Liver (tissue), 8 donors: ENCODE measurements at regions not wholly inside any gene's neighbourhood (a gene's known extent, or its start where the extent isn't known, plus 50 kb on each side); places are given as distances from the start of the nearest gene placed in this dataset.
A peak's percentile ranks its signal among the peaks of the same experiment; 100 is the strongest.
"Not testable (repeated sequence)": the region's sequence is repeated elsewhere in the genome, so short reads cannot be mapped to it uniquely, and the experiment has no call there.

ENCODE experiments used
- DNase-seq: peaks from one replicate; pipeline ENCODE4 v3.0.0-alpha.2; 2017; ENCODE audit warnings: low spot score
- H3K27ac ChIP-seq, 2 donors: one replicate each; pipeline ENCODE4 v1.7.0; 2013; ENCODE audit warnings: inconsistent platforms in 2 of 2, low read length in 2 of 2, control low read depth in 1 of 2, low read depth in 1 of 2, mild to moderate bottlenecking in 1 of 2
- H3K27me3 ChIP-seq, 4 donors: one replicate each; pipeline versions ENCODE4 v1.6.1 to v1.7.0; 2013; ENCODE audit warnings: low read length in 3 of 4, inconsistent platforms in 1 of 4, mild to moderate bottlenecking in 1 of 4, moderate library complexity in 1 of 4; ENCODE audit not compliant: control insufficient read depth in 4 of 4, insufficient read depth in 4 of 4
- H3K36me3 ChIP-seq, 4 donors: one replicate each; pipeline versions ENCODE4 v1.6.1 to v1.7.0; 2013; ENCODE audit warnings: low read length in 3 of 4, mild to moderate bottlenecking in 3 of 4, low read depth in 1 of 4, moderate library complexity in 1 of 4; ENCODE audit not compliant: control insufficient read depth in 4 of 4, insufficient read depth in 3 of 4
- H3K4me1 ChIP-seq, 4 donors: one replicate each; pipeline versions ENCODE4 v1.6.1 to v1.7.0; 2013; ENCODE audit warnings: low read length in 3 of 4, mild to moderate bottlenecking in 3 of 4, moderate library complexity in 1 of 4; ENCODE audit not compliant: control insufficient read depth in 4 of 4, insufficient read depth in 4 of 4
- H3K4me3 ChIP-seq, 3 donors: one replicate each; pipeline versions ENCODE4 v1.6.1 to v1.7.0; 2013; ENCODE audit warnings: low read length in 3 of 3, control low read depth in 1 of 3, low read depth in 1 of 3, mild to moderate bottlenecking in 1 of 3
- H3K9ac ChIP-seq, 2 donors: one replicate each; pipeline ENCODE4 v1.7.0; 2013; ENCODE audit warnings: low read length in 2 of 2, mild to moderate bottlenecking in 2 of 2, moderate library complexity in 2 of 2, control low read depth in 1 of 2, low read depth in 1 of 2
- H3K9me3 ChIP-seq, 4 donors: one replicate each; pipeline versions ENCODE4 v1.6.1 to v1.7.0; 2013; ENCODE audit warnings: low read length in 3 of 4; ENCODE audit not compliant: control insufficient read depth in 4 of 4
- EGR1 ChIP-seq, 2 donors: IDR thresholded peaks; 2 replicates each; pipeline ENCODE4 v1.6.1; 2016 to 2018; ENCODE audit warnings: antibody characterized with exemption in 2 of 2, low read depth in 2 of 2
- FOXA1 ChIP-seq: IDR thresholded peaks from 2 replicates; pipeline ENCODE4 v1.6.1; 2016; ENCODE audit warnings: antibody characterized with exemption
- GABPA ChIP-seq, 2 donors: IDR thresholded peaks in 1 of 2; conservative IDR thresholded peaks in 1 of 2; 2 replicates each; pipeline ENCODE4 v1.6.1; 2016; ENCODE audit warnings: antibody characterized with exemption in 2 of 2, mild to moderate bottlenecking in 1 of 2, moderate library complexity in 1 of 2
- JUND ChIP-seq, 2 donors: IDR thresholded peaks; 2 replicates each; pipeline ENCODE4 v1.6.1; 2016; ENCODE audit warnings: antibody characterized with exemption in 2 of 2
- NR2F2 ChIP-seq: IDR thresholded peaks from 2 replicates; pipeline ENCODE4 v1.6.1; 2016; ENCODE audit warnings: antibody characterized with exemption
- RAD21 ChIP-seq, 2 donors: IDR thresholded peaks; 2 replicates each; pipeline ENCODE4 v1.6.1; 2016; ENCODE audit warnings: antibody characterized with exemption in 2 of 2, mild to moderate bottlenecking in 2 of 2
- RXRA ChIP-seq, 2 donors: IDR thresholded peaks; 2 replicates each; pipeline ENCODE4 v1.6.1; 2017 to 2018; ENCODE audit warnings: antibody characterized with exemption in 2 of 2, mild to moderate bottlenecking in 1 of 2
- SP1 ChIP-seq: IDR thresholded peaks from 2 replicates; pipeline ENCODE4 v1.6.1; 2018; ENCODE audit warnings: antibody characterized with exemption, mild to moderate bottlenecking
- YY1 ChIP-seq: IDR thresholded peaks from 2 replicates; pipeline ENCODE4 v1.6.1; 2016; ENCODE audit warnings: antibody characterized with exemption, mild to moderate bottlenecking
- WGBS: extraction: QIAGEN DNeasy Blood & Tissue Kit; methylation state at CpG from one replicate; pipeline ENCODE4 v1.1.7; 2013; 5-methylcytosine and 5-hydroxymethylcytosine counted together
- TF ChIP-seq, protein P1 (sequence below): IDR thresholded peaks from 2 replicates; pipeline ENCODE4 v1.6.1; 2016; ENCODE audit warnings: antibody characterized with exemption
- TF ChIP-seq, protein P2 (sequence below): IDR thresholded peaks from 2 replicates; pipeline ENCODE4 v1.6.1; 2016; ENCODE audit warnings: antibody characterized with exemption, mild to moderate bottlenecking
- TF ChIP-seq, protein P3 (sequence below): fragments of 150-350 bp; IDR thresholded peaks from 2 replicates; pipeline ENCODE4 v1.5.1; 2017; ENCODE audit warnings: improper control_type of control experiment, low read depth, low read length; ENCODE audit not compliant: missing input control
- donor health status: healthy.
- donor health status: healthy.
- donor health status: healthy.
- donor health status: healthy.
- donor health status: healthy.

DNA sequence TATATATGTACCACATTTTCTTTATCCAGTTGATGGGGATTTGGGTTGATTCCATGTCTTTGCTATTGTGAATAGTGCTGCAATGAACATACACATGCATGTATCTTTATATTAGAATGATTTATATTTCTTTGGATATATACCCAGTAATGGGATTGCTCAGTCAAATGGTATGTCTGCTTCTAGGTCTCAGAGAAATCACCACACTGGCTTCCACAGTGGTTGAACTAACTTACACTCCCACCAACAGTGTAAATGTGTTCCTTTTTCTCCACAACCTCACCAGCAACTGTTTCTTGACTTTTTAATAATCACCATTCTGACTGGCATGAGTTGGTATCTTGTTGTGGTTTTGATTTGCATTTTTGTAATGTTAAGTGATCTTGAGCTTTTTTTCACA is 452.2 kb upstream of the FLRT2 start:
- not testable (repeated sequence) for H3K36me3 ChIP-seq, H3K4me1 ChIP-seq, H3K4me3 ChIP-seq, H3K9me3 ChIP-seq, H3K27me3 ChIP-seq, DNase-seq, H3K9ac ChIP-seq, H3K27ac ChIP-seq

DNA sequence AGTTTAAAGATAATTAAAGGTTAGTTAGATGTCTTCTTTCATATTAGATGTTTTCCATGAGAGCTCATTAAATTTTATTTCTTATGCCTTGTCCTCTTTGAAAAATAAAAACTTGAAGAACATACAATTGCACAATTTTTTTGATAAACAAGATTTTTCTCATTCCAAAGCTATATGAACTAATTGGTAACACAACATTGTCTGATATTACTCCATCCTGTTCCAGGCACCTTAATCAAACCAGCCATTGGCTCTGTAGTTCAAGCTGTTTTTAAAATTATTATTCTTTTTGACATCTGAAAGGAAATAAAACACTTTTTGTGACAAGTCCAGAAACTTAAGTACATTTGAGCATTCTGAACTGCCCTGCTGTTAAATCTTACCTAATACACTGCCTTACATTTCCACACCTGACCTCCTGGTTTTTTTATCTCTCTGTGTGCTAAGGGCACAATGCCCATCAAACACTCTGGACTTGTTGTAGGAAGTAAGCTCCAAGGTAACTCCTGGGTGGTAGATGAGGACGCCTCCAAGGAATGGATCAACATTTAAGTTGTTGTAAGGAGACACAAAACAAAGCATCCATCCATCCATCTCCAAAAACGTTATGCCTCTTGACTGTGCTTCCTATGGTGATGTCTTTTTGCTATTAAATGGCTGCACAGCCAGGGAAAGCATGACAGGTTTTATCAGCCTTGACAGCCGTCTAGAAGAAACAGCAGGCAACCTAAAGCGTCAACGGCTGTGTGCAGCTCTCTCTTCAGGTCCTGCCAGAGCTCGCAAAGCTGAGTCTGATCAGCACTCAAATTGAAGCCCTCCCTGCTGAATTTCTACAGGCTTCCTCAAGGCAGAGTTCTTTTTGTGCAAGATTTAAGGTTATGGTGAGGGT is 449.9 kb upstream of the FLRT2 start:
- TF ChIP-seq GABPA (IDR thresholded peaks at IDR 0.05 in 1 of 2, conservative IDR thresholded peaks at IDR 0.05 in 1 of 2) (no peak), NR2F2 (no peak)
- TF ChIP-seq, protein P1, sequence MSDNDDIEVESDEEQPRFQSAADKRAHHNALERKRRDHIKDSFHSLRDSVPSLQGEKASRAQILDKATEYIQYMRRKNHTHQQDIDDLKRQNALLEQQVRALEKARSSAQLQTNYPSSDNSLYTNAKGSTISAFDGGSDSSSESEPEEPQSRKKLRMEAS = no peak
- TF ChIP-seq, protein P2, sequence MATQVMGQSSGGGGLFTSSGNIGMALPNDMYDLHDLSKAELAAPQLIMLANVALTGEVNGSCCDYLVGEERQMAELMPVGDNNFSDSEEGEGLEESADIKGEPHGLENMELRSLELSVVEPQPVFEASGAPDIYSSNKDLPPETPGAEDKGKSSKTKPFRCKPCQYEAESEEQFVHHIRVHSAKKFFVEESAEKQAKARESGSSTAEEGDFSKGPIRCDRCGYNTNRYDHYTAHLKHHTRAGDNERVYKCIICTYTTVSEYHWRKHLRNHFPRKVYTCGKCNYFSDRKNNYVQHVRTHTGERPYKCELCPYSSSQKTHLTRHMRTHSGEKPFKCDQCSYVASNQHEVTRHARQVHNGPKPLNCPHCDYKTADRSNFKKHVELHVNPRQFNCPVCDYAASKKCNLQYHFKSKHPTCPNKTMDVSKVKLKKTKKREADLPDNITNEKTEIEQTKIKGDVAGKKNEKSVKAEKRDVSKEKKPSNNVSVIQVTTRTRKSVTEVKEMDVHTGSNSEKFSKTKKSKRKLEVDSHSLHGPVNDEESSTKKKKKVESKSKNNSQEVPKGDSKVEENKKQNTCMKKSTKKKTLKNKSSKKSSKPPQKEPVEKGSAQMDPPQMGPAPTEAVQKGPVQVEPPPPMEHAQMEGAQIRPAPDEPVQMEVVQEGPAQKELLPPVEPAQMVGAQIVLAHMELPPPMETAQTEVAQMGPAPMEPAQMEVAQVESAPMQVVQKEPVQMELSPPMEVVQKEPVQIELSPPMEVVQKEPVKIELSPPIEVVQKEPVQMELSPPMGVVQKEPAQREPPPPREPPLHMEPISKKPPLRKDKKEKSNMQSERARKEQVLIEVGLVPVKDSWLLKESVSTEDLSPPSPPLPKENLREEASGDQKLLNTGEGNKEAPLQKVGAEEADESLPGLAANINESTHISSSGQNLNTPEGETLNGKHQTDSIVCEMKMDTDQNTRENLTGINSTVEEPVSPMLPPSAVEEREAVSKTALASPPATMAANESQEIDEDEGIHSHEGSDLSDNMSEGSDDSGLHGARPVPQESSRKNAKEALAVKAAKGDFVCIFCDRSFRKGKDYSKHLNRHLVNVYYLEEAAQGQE = no peak
- 42% methylated on average over 6 of the region's 6 CpGs for WGBS
- H3K4me1 ChIP-seq = no peaks in the 10 kb centered on the region
- H3K9ac ChIP-seq = no peak overlapping the region
- no peak overlapping the region for H3K4me3 ChIP-seq
- DNase-seq = peak; percentile 37
- peaks cover 0 to 2% (median 0%) of the 10 kb centered on the region in 4 donors for H3K9me3 ChIP-seq
- no peak overlapping the region for H3K27ac ChIP-seq
- H3K36me3 ChIP-seq = no peaks in the 10 kb centered on the region
- no peaks in the 10 kb centered on the region for H3K27me3 ChIP-seq

DNA sequence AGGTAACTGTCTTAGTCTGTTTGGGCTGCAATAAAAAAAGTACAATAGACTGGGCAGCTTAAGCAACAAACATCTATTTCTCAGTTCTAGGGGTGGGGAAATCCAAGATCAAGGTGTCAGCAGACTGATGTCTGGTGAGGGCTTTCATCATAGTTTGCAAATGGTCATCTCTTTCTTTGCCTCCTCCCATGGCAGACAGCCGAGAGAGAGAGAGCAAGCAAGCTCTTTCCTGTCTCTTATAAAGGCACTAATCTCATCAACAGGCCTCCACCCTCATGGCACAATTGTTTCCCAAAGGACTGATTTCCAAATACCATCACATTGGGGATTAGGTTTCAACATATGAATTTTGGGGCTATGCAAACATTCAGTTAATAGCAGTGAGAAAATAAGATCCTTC is 445.6 kb upstream of the FLRT2 start:
- TF ChIP-seq GABPA (IDR thresholded peaks at IDR 0.05 in 1 of 2, conservative IDR thresholded peaks at IDR 0.05 in 1 of 2) (no peak), FOXA1 (no peak), SP1 (no peak), RXRA (IDR thresholded peaks at IDR 0.05) (no peak), YY1 (no peak), EGR1 (IDR thresholded peaks at IDR 0.05; ENCODE audit: low read depth in 2 of 2) (no peak), JUND (IDR thresholded peaks at IDR 0.05) (no peak), RAD21 (IDR thresholded peaks at IDR 0.05) (no peak)
- TF ChIP-seq, protein P3, sequence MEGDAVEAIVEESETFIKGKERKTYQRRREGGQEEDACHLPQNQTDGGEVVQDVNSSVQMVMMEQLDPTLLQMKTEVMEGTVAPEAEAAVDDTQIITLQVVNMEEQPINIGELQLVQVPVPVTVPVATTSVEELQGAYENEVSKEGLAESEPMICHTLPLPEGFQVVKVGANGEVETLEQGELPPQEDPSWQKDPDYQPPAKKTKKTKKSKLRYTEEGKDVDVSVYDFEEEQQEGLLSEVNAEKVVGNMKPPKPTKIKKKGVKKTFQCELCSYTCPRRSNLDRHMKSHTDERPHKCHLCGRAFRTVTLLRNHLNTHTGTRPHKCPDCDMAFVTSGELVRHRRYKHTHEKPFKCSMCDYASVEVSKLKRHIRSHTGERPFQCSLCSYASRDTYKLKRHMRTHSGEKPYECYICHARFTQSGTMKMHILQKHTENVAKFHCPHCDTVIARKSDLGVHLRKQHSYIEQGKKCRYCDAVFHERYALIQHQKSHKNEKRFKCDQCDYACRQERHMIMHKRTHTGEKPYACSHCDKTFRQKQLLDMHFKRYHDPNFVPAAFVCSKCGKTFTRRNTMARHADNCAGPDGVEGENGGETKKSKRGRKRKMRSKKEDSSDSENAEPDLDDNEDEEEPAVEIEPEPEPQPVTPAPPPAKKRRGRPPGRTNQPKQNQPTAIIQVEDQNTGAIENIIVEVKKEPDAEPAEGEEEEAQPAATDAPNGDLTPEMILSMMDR = no peak
- TF ChIP-seq, protein P2 = no peak
- Histone ChIP-seq H3K4me1 (no peaks in the 10 kb centered on the region), H3K27ac (no peak overlapping the region), H3K9ac (no peak overlapping the region), H3K4me3 (no peak overlapping the region), H3K36me3 (no peaks in the 10 kb centered on the region), H3K9me3 (peaks cover 0 to 2% (median 0%) of the 10 kb centered on the region in 4 donors), H3K27me3 (no peaks in the 10 kb centered on the region)
- 45% methylated on average over 1 of the region's 1 CpG for WGBS
- no peak for DNase-seq
